Loucy (cell line): ENCODE measurements at regions not wholly inside any gene's neighbourhood (a gene's known extent, or its start where the extent isn't known, plus 50 kb on each side); places are given as distances from the start of the nearest gene placed in this dataset.

Experiments used
- H2AFZ ChIP-seq: fragments of 200-600 bp; sonication (generic); 2 replicates; pipeline ENCODE4 v1.6.0; 2016; ENCODE audit warnings: antibody characterized with exemption, mild to moderate bottlenecking, low read length, moderate library complexity
- H3F3A ChIP-seq: fragments of 200-600 bp; 2 replicates; pipeline ENCODE4 v1.6.0; 2016; ENCODE audit warnings: antibody characterized with exemption, low read depth, mild to moderate bottlenecking
- H3K27me3 ChIP-seq: fragments of 200-600 bp; sonication (generic); 2 replicates; pipeline ENCODE4 v1.6.1; 2014; ENCODE audit warnings: low read length, mild to moderate bottlenecking; ENCODE audit not compliant: insufficient read depth, poor library complexity, severe bottlenecking
- H3K36me3 ChIP-seq: fragments of 200-600 bp; sonication (generic); 2 replicates; pipeline ENCODE4 v1.6.1; 2016; ENCODE audit warnings: low read length; ENCODE audit not compliant: insufficient read depth
- H3K4me1 ChIP-seq: fragments of 200-600 bp; sonication (generic); 2 replicates; pipeline ENCODE4 v1.5.1; 2014; ENCODE audit warnings: low read length, mild to moderate bottlenecking; ENCODE audit not compliant: insufficient read depth, poor library complexity, severe bottlenecking
- H3K4me2 ChIP-seq: fragments of 200-600 bp; sonication (generic); 2 replicates; pipeline ENCODE4 v1.6.0; 2014; ENCODE audit warnings: antibody characterized with exemption, low read length, low read depth, mild to moderate bottlenecking; ENCODE audit not compliant: poor library complexity, severe bottlenecking
- H3K4me3 ChIP-seq: fragments of 200-600 bp; sonication (generic); 2 replicates; pipeline ENCODE4 v1.5.1; 2014; ENCODE audit warnings: low read length, mild to moderate bottlenecking, mixed read lengths; ENCODE audit not compliant: poor library complexity, severe bottlenecking
- H3K79me2 ChIP-seq: fragments of 200-600 bp; sonication (generic); 2 replicates; pipeline ENCODE4 v1.6.1; 2014; ENCODE audit warnings: low read length; ENCODE audit not compliant: insufficient read depth
- H3K9ac ChIP-seq: fragments of 200-600 bp; sonication (generic); 2 replicates; pipeline ENCODE4 v1.6.0; 2014; ENCODE audit warnings: mild to moderate bottlenecking, low read depth, low read length, moderate library complexity; ENCODE audit not compliant: poor library complexity, severe bottlenecking
- H3K9me2 ChIP-seq: fragments of 200-600 bp; sonication (generic); replicated peaks from 2 replicates; pipeline ENCODE4 v1.6.1; 2016; ENCODE audit warnings: low read depth, low read length, mixed read lengths
- H3K9me3 ChIP-seq: fragments of 200-600 bp; sonication (generic); 2 replicates; pipeline ENCODE4 v1.6.1; 2014; ENCODE audit warnings: mild to moderate bottlenecking, antibody characterized with exemption, low read length, low read depth; ENCODE audit not compliant: insufficient read depth
- H4K20me1 ChIP-seq: fragments of 200-600 bp; sonication (generic); 2 replicates; pipeline ENCODE4 v1.6.0; 2014; ENCODE audit warnings: antibody characterized with exemption, low read length, mild to moderate bottlenecking; ENCODE audit not compliant: insufficient read depth, poor library complexity, severe bottlenecking
- EZH2phosphoT487 ChIP-seq: fragments of 200-600 bp; IDR thresholded peaks from 2 replicates; pipeline ENCODE4 v1.6.1; 2018; ENCODE audit warnings: antibody characterized with exemption, mild to moderate bottlenecking, moderate library complexity, borderline replicate concordance
- TF ChIP-seq, protein P1 (sequence below): fragments of 200-600 bp; sonication (generic); conservative IDR thresholded peaks from 2 replicates; pipeline ENCODE4 v1.5.1; 2014; ENCODE audit warnings: mild to moderate bottlenecking, antibody characterized with exemption, low read length

DNA sequence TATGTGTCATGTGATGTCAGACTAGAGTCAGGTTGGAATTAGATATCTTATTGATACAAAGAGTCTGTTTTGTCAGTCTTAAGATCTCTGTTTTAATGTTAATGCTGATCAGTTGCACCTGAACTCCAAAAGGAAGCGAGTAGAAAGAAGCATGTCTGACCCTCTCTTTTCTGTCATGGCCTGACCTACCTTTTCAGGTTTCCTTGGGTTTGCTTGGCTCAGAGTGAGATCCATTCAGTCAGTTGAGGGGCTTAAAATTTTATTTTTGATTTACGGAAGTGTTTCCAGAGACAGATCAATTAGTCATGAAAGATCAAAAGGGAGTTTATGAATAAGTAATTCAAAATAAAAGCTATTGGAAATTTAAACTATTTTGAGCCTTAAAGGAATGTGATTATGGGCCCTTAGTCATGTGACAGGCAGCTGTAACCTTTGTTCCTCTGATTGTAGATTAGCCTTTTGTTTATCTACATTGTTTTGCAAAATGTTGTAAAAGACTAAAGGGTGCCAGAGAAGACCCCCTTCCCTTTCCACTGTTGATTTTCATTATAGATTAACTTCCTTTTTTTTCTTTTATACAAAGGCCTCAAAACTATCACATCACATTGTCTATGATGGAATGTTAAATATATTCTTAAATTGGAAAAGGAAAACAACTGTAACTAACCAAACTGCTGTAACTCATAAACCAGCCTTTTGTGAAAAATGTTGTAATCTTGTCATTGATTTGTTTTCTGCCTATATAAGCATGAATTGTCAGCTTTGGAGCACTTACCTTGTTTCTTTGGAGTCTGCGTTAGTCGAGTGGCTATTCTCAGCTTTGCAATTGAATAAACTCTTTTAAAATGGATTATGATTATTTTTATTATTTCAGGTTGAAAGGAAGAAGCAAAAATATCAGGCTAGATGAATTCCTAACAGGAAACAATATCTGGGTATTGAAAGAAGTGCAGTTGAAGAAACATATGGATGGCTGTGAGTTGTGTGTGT lies 195.5 kb upstream of the MBL2 start:
- Histone ChIP-seq H3K4me1 (no peaks in the 10 kb centered on the region), H3K4me2 (no peak overlapping the region), H4K20me1 (no peaks in the 10 kb centered on the region), H3K27me3 (no peaks in the 10 kb centered on the region), H3K9me2 (no peaks in the 10 kb centered on the region), H3F3A (no peaks in the 10 kb centered on the region), H3K4me3 (no peak overlapping the region), H3K9ac (no peak overlapping the region), H3K36me3 (no peaks in the 10 kb centered on the region), H3K9me3 (no peaks in the 10 kb centered on the region), H3K79me2 (no peaks in the 10 kb centered on the region), H2AFZ (no peak overlapping the region)
- no peak for TF ChIP-seq EZH2phosphoT487

DNA sequence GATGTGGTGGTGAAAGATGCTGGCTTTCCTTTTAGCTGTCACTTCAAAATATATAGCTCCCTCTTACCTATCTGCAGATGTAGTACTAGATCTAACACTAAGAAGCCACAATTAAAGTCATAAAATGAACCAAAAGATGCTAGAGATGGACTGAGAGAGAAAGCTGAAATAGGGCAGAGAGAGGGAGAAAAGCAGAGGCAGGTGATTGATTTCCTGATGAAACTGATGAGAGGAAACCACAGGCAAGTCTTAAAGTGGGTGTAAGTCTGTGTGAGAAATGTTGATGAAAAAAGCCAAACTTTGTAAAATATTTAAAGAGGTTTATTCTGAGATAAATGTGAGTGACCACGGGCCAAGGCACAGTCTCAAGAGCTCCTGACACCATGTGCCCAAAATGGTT lies 194.3 kb upstream of the MBL2 start:
- Histone ChIP-seq H3K79me2 (no peaks in the 10 kb centered on the region), H3K9me3 (no peaks in the 10 kb centered on the region), H4K20me1 (no peaks in the 10 kb centered on the region), H3K4me3 (no peak overlapping the region), H3K4me1 (no peaks in the 10 kb centered on the region), H3K9ac (no peak overlapping the region), H3F3A (no peaks in the 10 kb centered on the region), H3K36me3 (no peaks in the 10 kb centered on the region), H3K9me2 (no peaks in the 10 kb centered on the region), H2AFZ (no peak overlapping the region), H3K4me2 (no peak overlapping the region), H3K27me3 (no peaks in the 10 kb centered on the region)
- TF ChIP-seq, protein P1, sequence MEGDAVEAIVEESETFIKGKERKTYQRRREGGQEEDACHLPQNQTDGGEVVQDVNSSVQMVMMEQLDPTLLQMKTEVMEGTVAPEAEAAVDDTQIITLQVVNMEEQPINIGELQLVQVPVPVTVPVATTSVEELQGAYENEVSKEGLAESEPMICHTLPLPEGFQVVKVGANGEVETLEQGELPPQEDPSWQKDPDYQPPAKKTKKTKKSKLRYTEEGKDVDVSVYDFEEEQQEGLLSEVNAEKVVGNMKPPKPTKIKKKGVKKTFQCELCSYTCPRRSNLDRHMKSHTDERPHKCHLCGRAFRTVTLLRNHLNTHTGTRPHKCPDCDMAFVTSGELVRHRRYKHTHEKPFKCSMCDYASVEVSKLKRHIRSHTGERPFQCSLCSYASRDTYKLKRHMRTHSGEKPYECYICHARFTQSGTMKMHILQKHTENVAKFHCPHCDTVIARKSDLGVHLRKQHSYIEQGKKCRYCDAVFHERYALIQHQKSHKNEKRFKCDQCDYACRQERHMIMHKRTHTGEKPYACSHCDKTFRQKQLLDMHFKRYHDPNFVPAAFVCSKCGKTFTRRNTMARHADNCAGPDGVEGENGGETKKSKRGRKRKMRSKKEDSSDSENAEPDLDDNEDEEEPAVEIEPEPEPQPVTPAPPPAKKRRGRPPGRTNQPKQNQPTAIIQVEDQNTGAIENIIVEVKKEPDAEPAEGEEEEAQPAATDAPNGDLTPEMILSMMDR = no peak
- TF ChIP-seq EZH2phosphoT487 = no peak

DNA sequence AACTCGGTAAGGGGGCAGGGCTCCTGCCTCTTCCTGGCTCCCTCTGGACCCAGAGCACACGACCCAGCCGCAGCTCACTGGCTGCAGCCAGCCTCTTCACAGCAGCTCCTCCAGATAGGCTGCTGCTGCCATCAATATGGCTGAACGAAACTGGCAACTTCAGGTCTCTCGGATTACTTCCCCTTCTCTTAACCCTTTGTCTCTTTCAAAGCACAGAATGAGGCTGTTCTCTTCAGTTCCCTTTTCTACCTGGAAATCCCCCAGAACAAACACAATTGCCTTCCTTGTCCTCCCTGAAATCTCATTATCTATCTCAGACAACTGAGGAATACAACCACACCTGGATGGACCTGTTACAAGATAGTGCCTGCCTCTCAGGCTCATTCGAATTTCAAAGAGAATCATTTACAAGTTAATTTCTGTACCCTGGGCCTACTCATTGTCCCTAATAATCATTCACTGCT lies 193.4 kb upstream of the MBL2 start:
- TF ChIP-seq EZH2phosphoT487 = no peak
- TF ChIP-seq, protein P1 = no peak
- Histone ChIP-seq H3K9me3 (no peaks in the 10 kb centered on the region), H3K9me2 (no peaks in the 10 kb centered on the region), H3K36me3 (no peaks in the 10 kb centered on the region), H3K79me2 (no peaks in the 10 kb centered on the region), H2AFZ (no peak overlapping the region), H3K27me3 (no peaks in the 10 kb centered on the region), H3K9ac (no peak overlapping the region), H3F3A (no peaks in the 10 kb centered on the region), H4K20me1 (no peaks in the 10 kb centered on the region), H3K4me1 (no peaks in the 10 kb centered on the region), H3K4me2 (no peak overlapping the region), H3K4me3 (no peak overlapping the region)
